GM21423 (cell line): ENCODE measurements at regions not wholly inside any gene's neighbourhood (a gene's known extent, or its start where the extent isn't known, plus 50 kb on each side); places are given as distances from the start of the nearest gene placed in this dataset.

Source experiments
- ATAC-seq: cut with Tn5 transposase; IDR thresholded peaks from one replicate; pipeline ENCODE4 v1.9.1; 2021; ENCODE audit warnings: mild to moderate bottlenecking, moderate library complexity; ENCODE audit not compliant: unreplicated experiment

- ATAC-seq = no peak
These were observed 174.5 kb upstream of the MAOA start for GRCh38 chrX:43481576-43481975.

DNA sequence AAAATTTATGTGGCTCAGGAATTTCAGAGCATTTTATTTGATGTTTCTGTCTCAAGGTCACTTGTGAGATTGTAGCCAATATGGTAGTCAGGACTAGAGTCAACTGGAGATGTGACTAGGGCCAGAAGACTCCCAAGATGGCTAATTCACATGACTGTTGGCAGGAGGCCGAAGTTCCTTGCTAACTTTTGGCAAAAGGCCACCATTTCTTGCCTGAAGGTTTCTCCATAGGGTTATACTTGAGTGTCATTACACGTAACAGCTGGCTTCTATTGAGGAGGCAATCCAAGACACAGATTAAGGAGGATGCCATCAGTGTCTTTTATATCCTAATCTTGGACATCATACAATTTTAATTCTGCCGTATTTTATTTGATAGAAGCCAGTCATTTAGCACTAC, 162.3 kb upstream of the MAOA start:
- ATAC-seq = no peak

DNA sequence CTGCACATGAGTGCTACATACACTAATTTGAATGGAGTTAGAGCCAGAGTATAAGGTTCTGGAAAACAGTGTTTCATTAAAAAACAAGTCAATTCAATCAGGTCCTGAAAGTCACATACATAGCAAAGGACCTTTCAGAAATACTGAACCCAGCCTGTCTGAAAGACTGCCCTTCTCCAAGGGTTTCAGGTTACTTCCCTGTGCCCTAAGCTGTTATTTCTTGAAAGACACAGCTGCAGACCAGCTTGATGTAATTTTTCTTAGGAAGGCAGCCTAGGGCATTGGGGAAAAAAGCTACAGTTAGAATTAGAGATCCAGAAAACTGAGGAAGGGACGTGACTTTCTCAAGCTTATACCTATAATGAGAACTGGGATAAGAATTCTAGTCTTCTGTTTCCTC, 155.9 kb upstream of the MAOA start:
- no peak for ATAC-seq

DNA sequence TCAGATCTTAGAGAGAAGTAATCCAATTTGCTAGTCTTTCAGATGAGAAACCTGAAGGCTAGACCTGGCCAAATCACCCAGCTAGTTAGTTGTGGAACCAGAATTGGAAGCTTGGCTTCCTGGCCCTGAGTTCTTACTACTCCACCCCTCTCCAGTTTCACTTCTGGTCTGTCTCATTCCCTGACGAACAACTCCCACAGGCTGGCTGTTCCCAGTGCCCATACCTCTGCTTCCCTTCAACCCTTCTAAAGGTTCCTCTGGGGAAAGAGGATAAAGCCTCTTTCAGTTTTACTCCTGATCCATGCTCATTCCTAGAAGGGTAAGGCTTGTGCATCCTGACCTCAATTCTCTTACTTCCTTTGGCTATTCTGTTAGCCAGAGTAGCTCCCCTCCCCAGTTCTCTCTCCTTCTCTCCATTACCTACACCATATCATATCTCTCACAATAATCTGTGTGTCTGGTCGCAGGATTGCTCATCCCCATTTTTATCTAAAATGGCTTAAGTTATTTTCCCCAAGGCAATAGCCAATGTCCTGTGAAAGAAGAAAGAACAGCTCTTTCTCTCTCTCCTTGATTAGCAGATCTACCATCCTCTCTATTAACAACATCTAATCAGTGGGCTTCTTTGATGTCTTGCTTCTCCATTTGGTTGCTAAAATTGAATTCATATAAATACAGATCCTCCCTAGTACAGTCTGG, 155.0 kb upstream of the MAOA start:
- no peak for ATAC-seq

GRCh38 chrX:43504394-43504793, 151.7 kb upstream of the MAOA start:
- ATAC-seq = no peak

DNA sequence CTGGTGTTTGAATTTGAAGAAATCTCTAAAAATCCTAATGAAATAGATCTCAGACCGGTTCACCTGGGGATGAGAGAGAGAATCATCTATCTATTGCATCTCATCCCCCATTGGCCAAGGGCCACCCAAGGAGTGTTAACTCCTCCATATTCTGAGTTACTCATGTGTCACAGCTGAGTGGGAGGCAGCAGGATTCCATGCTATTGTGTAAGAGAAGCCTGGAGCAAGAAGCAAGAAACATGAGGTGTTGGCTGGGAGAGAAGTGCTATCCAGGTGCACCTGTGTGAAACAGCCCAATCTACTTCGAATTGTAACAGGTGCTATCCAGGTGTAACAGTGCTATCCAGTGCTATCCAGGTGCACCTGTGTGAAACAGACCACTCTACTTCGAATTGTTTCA, 150.3 kb upstream of the MAOA start:
- no peak for ATAC-seq

DNA sequence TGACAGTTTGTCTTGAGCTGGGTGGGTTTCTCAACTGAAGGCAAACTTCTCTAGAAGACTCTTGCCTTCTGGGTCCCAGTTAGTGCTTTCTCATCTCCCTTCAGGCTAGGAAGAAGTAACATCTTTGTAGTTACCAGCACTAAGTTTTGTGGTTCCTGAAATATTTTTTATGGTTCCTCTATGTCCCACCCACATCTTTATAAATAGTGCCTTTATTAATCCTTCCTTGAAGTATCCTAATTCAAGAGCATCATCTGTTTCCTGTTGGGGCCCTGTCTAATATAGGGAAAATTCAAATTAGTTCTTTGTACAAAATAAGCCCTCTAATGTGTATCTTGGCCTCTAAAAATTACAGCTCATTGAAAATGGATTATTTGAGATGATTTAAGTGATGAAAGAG, 147.4 kb upstream of the MAOA start:
- no peak for ATAC-seq

GRCh38 chrX:43510209-43510608, 145.9 kb upstream of the MAOA start:
- ATAC-seq = no peak

DNA sequence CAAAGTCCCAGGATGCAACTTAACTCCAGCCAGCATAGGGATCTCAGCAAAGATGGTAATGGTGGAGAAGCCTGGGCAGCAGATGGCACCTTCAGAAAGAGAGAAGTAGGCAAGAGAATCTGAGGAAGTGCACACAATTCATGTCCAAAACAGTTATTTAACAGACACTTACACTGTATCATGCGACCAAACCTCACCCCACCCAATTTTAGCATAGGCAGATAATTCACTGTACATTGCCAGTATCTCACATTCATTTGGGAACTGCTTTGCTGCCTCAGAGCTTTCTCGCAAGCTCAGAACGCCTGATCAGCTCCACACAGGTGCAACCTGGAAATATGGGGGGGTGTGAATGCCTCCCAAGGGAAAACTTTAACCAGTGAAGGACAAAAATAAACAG, 143.0 kb upstream of the MAOA start:
- ATAC-seq = no peak

DNA sequence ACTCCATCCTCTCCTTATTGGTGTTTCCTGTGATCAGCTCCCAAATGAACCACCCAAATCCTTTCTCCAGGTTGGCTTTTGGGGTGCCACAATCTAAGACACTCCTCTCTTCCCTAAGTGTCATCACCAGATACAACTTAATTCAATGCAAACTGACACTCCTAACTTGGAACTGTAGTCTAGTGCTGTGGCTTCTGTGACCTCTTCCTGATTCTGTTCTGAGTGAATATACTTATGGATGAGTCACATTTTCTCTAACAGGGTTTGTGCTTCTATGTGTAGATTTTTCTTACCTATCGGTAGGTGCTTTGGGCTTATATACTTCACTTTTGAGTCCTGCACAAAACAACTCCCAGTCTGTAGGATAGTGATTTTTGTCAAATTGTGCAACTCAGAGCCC, 141.3 kb upstream of the MAOA start:
- ATAC-seq = no peak

DNA sequence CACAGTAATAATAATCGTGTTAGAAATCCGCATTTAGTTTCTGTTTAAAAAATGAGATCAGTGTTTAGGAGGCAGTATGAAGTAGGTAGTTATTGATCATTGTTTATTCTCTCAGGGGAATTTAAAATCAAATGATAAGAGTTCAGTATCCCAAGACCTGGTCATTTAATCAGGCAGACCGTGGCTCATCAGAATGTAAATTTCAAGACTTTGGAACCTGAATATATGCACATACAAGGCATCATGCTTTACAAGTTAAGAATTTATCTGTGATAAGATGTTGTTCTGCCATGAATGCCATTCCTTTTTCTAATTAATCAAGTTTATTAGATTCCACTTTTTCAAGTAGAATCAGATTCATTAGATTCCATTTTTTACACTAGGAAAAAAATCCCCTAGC, 133.5 kb upstream of the MAOA start:
- no peak for ATAC-seq

GRCh38 chrX:43525901-43526610, 130.0 kb upstream of the MAOA start:
- ATAC-seq = no peak

DNA sequence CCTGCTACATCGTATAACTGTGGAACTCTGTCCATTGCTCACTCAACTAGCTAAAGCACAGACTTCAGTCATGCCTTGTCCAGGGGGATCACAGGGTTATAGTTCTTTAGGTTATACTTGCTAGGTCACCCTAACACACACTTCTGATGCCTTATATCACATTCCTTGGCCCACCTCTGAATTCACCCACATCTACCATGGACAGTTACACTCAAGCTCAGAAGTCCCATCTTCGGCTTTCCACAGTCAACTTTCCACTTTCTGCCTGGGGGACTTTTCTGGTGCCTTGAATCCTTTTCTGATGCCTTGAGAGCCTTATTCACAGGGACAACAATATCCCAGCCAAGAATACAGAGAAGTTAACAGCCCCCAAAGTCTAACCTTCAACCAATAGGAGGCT, 129.2 kb upstream of the MAOA start:
- no peak for ATAC-seq

GRCh38 chrX:43527801-43528200, 128.3 kb upstream of the MAOA start:
- ATAC-seq = no peak

GRCh38 chrX:43530837-43531236, 125.3 kb upstream of the MAOA start:
- no peak for ATAC-seq

GRCh38 chrX:43540318-43540717, 115.8 kb upstream of the MAOA start:
- no peak for ATAC-seq

- no peak for ATAC-seq
These were observed 104.5 kb upstream of the MAOA start for GRCh38 chrX:43551590-43551989.

- no peak for ATAC-seq
These were observed 103.9 kb upstream of the MAOA start for GRCh38 chrX:43552156-43552555.

DNA sequence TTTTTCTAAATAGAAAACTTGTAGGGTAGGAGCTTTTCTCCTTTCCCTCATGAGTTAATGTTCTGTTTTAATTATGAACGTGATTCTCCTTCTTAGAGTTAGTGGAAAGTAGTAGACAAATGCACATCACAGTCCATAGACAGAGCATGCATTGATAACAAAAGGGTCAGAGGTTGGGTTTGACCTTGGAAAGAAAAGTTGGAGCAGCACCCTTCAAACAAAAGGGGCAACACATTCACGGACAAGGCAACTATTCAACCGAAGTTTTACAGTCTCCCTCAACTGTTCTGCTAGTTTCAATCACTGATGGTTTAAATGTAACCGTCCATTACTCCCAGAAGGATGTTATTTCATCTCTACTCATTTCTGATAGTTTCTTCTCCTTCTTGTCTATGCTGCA, 103.4 kb upstream of the MAOA start:
- no peak for ATAC-seq

GRCh38 chrX:43553257-43553656, 102.8 kb upstream of the MAOA start:
- ATAC-seq = no peak

GRCh38 chrX:43556207-43556606, 99.9 kb upstream of the MAOA start:
- no peak for ATAC-seq

- ATAC-seq = no peak
These were observed 98.3 kb upstream of the MAOA start for GRCh38 chrX:43557792-43558191.

DNA sequence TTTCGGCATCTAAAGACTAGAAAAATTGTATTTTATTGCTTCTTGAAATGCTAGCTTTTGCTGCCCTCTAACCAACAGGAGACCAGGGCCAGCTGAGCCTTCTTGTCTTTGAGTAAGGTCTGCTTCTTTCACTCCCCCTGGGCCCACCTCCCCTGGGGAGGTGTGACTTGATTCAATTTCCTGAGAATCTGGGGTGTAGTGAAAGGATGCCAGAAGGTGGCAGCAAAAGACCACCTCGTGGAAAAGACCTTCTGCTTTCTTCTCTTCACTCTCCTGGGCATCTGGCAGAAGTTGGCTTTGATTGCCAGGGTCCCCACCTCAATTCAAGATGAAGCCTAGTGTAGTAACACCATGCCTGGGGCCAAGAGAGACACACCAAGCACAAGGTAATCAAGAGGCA, 96.5 kb upstream of the MAOA start:
- no peak for ATAC-seq
